HG02798 (cell line): ENCODE measurements at regions not wholly inside any gene's neighbourhood (a gene's known extent, or its start where the extent isn't known, plus 50 kb on each side); places are given as distances from the start of the nearest gene placed in this dataset.

ENCODE experiments used
- ATAC-seq: cut with Tn5 transposase; IDR thresholded peaks from one replicate; pipeline ENCODE4 v1.9.1; 2021; ENCODE audit warnings: mild to moderate bottlenecking; ENCODE audit not compliant: unreplicated experiment, poor library complexity

GRCh38 chr21:17988102-17988437 lies 168.9 kb upstream of the C21orf91 start:
- no peak for ATAC-seq

DNA sequence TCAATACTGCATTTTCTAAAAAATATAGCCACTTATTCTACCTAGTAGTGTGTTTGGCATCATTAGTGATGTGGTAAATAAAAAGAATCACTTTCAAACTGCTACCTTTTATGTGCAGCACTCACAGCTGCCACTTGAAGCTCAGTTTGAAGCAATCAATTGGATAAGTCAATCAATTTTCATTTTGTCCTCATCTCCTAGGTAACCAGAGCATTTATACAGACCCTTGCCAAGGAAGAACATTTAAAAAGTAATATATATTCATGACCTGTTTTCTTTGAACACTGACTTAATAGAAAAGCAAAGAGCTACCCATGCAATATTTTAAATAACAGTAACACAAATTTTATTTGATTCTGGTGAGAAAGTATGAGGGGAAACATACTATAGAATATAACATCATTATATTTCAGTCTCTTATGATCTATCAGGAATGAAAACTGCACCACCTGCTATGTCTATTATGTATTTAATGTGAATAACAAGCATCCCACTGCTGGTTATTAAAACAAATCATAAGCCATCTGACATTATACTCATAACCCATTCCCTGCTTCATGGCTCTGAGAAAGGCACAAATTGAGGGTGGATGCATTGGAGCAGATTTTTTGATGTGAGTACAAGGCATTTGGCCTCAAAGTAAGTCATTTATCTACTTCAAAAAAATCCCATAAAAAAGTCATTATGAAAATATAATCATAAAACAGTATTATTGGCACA lies 168.4 kb upstream of the C21orf91 start:
- ATAC-seq: no peak

DNA sequence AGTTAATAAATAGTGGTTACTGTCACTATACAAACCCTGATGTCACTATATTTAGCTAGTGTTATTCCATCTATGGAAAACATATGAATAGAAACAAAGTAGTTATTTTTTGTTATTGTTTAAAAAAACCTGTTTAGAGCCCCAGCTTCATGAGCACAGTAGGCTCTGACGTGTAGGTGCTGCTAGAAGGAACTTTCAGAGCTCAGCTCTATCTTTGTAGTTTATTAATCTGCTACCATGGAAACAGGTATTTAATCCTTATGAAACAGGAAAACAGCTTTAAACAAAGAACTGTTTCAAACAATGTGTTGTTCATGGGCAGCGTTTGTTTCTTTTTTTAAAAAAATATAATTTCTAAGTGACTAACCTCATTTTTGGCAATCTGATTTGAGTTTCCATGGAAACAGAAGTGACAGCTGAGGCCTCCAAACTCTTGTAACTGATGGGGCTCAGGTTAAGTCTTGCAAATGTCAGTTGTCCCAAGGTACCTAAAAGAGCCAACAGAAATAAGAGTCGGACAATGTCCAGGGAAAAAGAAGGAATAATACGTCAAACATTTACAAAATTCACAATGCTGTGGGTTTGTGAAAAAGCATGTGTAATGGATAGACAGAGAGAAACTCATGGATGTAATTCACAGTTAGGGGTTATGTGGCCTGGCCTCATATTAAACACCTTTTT lies 162.0 kb upstream of the C21orf91 start:
- no peak for ATAC-seq

GRCh38 chr21:17979763-17980162 lies 160.6 kb upstream of the C21orf91 start:
- no peak for ATAC-seq

DNA sequence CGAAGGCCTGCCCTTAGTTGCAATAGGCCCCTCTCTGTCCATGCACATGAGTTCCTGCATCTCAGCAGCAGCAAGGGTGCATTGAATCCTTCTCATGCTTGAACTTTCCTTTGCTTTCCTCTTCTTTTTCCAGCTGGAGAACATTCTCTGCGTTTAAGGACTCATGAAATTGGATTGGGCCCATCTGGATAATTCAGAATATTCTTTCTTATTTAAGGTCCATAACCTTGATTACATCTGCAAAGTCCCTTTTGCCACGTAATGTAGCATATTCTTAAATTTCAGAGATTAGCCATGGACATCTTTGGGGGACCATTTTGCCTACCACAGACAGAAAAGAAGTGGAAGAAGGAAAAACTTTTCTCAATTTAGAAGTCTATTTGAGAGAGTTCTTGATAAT lies 159.7 kb upstream of the C21orf91 start:
- no peak for ATAC-seq

- ATAC-seq: no peak
These were observed 157.5 kb upstream of the C21orf91 start for GRCh38 chr21:17976691-17977090.

- ATAC-seq: no peak
These were observed 157.0 kb upstream of the C21orf91 start for GRCh38 chr21:17976139-17976538.

DNA sequence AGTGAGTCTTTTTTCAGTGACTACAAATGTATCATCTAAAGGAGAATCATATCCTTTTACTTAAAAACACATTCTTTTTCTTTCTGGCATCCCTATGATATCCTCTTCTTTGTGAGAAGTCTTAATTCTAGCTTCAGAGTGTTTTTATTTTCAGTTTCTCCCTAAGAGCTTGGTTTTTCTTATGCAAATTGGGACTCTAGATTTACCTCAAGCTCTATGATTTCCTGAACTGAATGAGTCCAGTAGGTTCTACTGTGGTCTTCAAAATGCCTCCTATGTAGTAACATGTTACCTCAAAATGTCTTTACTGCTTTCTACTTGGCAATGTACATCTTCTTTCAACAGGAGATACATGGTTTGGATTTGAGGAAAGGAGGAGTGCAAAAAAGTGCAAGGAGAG lies 148.2 kb upstream of the C21orf91 start:
- no peak for ATAC-seq

GRCh38 chr21:17964716-17965115 lies 145.6 kb upstream of the C21orf91 start:
- no peak for ATAC-seq

DNA sequence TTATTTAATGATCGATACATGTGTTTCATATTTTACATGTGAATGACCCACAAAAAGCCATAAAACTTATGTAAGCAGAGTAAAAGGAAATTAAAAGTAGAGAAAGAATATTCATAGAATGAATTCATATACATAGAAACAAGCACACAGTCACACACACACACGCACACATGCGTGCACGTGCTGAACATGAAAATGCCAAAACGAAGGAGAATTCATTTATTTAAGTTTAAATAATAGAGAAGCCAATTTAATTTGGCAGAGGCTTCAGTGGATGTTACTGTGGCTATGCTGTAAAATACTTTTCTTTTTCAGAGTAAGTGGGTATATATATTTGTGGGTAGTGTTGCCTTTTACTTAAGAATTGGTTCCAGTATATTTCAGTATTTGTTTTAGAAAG lies 145.0 kb upstream of the C21orf91 start:
- ATAC-seq: no peak

- no peak for ATAC-seq
These were observed 131.4 kb upstream of the C21orf91 start for GRCh38 chr21:17950591-17950990.

DNA sequence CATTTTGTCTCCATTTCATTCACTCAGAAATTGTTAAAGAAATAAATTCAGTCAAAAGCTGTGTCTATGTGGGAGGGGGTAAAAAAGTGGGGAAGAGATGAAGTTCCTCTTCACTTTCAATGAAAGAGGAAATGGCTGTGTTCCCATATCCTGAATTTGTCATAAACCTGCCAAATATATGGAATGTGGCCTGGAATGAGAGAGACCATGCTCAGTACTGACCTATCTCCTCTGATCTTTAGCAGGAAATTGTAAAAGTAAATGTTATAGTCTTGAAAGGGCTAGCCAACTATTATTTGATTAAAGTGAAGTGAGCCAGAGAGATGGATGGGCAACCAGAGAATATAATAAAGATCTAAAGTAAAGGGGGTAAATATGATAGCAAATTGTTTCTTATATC lies 130.3 kb upstream of the C21orf91 start:
- no peak for ATAC-seq

DNA sequence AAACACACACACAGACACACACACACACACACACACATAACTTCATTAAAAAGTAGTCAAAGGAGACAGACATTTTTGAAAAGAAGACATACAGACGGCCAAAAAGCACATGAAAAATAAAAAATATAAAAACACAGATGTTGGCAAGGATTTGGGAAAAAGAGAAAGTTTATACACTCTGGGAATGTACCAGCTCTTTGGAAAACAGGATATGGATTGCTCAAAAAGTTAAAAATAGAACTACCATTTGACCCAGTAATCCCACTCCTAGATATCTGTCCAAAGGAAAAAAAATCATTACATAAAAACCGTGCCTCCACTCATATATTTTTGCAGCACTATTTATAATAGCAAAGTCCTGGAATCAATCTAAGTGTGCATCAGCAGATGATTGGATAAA lies 128.4 kb upstream of the C21orf91 start:
- no peak for ATAC-seq

DNA sequence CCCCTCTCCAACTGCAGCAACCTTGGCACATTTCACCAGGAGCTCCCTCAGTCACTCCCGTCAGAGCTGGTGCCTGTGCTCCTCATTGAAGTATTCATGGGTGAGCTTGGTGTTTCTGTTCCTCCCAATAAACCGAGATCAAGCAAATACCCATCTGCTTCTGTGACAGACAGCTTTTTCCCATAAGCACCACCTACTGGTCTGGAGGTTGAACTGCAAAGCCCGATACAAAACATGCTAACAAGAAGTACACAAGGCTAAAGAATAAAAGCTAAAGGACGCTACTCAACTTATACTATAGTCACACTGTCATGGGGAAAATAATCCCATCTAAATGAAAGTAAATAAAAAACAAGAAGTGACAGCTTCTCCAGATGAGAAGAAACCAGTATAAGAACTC lies 111.9 kb upstream of the C21orf91 start:
- ATAC-seq: peak; percentile 89

DNA sequence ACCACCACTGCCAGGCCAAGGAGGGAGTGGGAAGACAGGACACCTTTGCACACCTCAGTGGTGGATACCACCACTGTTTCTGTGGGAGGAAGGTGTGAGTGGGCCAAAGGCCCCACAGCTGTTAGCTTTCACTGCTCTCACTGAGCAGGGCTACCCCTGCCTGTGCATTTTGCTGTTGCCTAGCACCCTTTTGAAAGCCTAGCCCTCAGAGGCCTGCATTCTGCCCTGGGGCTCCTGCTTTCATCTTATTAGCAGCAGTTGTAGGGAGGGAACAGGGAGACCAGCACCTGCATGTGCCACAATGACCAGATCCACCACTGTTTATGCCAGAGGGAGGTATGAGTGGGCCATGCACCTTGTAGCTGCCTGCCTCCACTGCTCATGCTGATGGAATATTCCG lies 110.9 kb upstream of the C21orf91 start:
- no peak for ATAC-seq

- no peak for ATAC-seq
These were observed 110.4 kb upstream of the C21orf91 start for GRCh38 chr21:17929510-17929909.

- no peak for ATAC-seq
These were observed 106.7 kb upstream of the C21orf91 start for GRCh38 chr21:17925899-17926298.

DNA sequence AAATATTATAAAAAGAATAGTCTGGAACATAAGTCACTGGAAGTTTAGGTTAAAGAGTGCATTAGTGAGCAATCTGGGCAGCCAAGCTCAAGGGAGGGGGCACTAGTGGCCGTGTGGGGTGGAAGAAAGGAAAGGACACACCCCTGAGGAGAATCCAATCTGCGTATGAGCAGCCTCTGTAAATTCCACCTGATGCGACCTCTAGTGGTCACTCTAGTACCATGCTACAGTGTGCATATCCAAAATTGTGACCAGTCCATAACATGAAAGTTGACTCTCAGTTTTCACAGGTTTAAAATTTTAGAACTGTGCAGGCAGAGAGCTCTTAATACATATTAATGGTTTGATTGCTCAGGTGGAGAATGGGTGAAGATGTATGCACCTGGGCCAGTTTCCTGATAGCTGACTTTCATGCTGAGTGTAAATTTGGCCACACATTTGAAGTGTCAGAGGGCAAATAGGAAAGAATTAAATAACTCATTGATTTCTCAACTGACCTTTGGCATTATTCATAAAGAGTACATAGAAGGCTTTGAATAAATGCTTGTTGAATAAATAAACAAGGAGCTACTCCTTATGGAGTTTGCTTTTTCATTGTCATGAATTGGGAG lies 105.9 kb upstream of the C21orf91 start:
- peak; percentile 97 for ATAC-seq

DNA sequence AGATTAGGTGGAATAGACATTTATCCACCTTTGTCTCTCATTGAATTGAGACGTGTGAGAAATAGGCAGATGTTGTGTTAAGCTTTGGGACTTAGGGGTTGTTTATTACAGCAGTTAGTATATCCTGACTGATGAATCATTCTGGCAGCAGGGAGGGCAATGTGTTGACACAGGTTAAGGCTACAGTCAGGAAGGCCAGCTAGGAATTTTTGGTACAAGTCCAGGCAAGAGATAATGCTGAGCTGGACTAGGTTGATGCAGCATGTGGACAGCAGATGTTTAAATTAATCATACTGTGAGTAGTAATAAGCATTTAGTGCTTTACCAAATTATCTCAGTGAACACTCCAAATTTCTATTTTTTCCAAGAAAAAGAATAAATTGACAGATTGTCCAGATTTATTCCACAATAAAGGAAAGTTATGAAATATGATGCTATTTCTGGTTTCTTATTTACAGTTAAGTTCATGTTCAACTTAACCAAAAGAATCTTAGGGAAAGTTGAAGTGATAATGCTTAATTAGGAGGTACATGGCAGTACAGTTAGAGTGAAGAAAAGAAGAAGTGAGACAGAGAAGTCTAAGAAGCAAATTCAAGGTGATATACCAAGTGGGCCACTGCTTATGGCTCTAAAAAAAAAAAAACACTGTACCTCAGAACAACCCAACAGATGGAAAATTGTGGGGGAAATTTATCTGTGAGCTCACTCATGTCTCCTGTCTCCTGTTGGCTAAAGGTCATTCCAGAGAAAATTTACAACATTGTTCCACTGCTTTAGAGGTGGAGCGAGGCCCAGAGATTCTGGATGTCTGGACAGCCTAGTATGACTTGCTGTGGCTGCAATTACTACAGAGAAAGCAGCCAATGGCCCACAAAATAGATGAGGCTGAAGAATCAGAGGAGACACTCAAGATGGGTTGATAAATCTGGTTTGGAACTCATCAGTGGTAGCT lies 102.7 kb upstream of the C21orf91 start:
- ATAC-seq: no peak

GRCh38 chr21:17915976-17916375 lies 96.8 kb upstream of the C21orf91 start:
- no peak for ATAC-seq

DNA sequence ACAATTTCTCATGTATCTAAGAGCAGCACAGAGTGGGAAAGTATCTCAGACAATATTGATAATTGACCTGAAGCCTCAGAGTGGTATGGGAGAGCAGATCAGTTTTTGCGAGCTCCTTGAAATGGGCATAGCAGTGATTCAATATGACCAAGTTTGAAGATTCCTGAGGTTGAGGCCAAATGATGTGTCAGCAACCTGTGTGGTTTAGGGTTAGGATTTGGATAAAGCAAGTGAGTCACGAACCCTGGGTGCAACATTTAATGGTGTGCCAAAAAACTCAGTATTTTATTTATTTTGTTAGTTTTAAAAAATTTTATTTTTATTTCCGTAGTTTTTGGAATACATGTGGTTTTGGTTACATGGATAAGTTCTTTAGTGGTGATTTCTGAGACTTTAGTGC lies 92.5 kb upstream of the C21orf91 start:
- no peak for ATAC-seq
